ENCODE measurements at regions not wholly inside any gene's neighbourhood (a gene's known extent, or its start where the extent isn't known, plus 50 kb on each side); places are given as distances from the start of the nearest gene placed in this dataset.

DNA sequence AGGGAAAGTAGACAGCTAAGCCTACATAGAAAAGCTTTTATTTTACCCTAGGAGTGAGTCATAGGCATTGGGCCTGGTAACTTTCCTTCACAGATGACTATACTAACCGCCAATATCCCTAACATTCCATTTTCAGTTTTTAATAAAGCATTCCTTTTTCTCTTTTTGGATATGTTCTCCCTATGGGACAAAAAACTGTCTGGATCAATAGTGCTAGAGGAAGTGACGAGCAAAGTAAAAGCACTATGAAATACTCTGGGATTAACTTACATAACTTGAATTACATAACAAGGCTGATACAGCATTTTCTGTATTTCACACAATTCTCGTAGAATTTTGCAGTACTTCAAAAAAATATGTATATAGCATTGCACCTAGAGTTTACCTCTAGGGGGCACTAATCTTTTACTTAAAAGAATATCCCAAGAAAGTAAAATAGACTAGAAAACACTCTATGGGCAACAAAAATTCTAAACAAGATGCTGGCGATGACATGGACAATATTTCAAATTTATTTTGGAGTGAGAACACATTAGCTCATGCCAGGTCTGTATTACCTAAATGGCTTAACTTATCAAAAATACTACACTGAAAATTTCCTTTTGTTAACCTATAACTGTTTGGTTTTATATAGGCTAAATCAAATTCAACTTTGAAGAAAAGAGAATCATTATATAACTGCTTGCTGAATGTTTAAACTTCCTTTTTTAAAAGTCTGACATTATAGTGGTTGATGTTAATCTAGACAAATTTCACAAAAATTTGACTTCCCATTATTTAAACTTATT, 66.3 kb upstream of the DST start:
- Mint-ChIP-seq H3K27ac (ENCODE audit: low read depth, unreplicated experiment) (peak overlapping the region; percentile 53), H3K36me3 (ENCODE audit: insufficient read depth, unreplicated experiment) (peaks cover 6% of the 10 kb centered on the region), H3K9me3 (ENCODE audit: unreplicated experiment) (no peaks in the 10 kb centered on the region), H3K4me3 (ENCODE audit: unreplicated experiment) (peak overlapping the region; percentile 45), H3K27me3 (ENCODE audit: insufficient read depth, unreplicated experiment) (no peaks in the 10 kb centered on the region), H3K4me1 (ENCODE audit: insufficient read depth, unreplicated experiment) (peaks cover 31% of the 10 kb centered on the region)
- peak; percentile 59 for DNase-seq (ENCODE audit: unreplicated experiment)
- ChIA-PET POLR2A (interaction anchor here (1.0 to 11.4 kb wide), 13 partner anchors 12 to 142 kb away, joined by 3 to 192 read pairs (median 4); no protein-coding TSS in a partner anchor), CTCF (interaction anchor here (0.5 to 14.8 kb wide), 35 partner anchors 9 to 1765 kb away, joined by 3 to 404 read pairs (median 3); no protein-coding TSS in a partner anchor)
- intact Hi-C loops (cut with micrococcal nuclease): loop anchor here (1.0 to 10.0 kb wide), 4 partner anchors 48 to 246 kb away; partner anchors contain the start of gene BEND6
- TF ChIP-seq, protein P1, sequence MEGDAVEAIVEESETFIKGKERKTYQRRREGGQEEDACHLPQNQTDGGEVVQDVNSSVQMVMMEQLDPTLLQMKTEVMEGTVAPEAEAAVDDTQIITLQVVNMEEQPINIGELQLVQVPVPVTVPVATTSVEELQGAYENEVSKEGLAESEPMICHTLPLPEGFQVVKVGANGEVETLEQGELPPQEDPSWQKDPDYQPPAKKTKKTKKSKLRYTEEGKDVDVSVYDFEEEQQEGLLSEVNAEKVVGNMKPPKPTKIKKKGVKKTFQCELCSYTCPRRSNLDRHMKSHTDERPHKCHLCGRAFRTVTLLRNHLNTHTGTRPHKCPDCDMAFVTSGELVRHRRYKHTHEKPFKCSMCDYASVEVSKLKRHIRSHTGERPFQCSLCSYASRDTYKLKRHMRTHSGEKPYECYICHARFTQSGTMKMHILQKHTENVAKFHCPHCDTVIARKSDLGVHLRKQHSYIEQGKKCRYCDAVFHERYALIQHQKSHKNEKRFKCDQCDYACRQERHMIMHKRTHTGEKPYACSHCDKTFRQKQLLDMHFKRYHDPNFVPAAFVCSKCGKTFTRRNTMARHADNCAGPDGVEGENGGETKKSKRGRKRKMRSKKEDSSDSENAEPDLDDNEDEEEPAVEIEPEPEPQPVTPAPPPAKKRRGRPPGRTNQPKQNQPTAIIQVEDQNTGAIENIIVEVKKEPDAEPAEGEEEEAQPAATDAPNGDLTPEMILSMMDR (IDR thresholded peaks at IDR 0.05; ENCODE audit: unreplicated experiment): peak; percentile 24
- BruUV-seq (replicated peaks): no TSS peak

DNA sequence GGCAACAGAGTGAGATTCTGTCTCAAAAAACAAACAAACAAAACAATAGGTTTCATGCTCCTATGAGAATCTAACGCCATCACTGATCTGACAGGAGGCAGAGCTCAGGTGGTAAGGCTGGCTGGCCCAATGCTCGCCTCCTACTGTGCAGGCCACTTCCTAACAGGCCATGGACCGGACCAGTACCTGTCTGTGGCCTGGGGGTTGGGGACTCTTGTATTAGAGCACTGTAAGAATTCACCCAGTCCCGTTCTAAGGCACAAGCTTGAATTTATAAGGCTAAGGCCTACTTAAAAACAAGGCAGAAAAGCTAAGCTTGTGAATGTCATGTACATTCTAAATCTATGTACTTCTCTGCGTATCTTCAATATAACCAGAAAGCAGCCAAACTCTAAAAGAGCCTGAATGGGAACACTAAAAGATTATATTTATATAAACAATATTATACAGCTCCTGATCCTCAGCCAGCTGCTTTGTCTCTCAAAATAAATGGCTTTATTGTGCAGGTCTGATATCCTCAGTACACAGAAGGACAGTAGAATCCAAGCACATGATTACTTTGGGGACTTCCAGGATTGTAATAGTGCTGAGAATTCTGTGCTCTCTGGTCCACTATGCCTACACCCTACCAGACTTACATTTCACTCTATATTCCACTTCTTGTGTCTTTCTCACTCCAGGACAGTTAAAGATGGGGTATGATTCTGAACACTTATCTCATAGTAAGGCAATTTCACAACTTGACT, 64.5 kb upstream of the DST start:
- no TSS peak for BruUV-seq (replicated peaks)
- intact Hi-C loops (cut with micrococcal nuclease): loop anchor here (5.0 to 10.0 kb wide), 2 partner anchors 195 to 248 kb away; partner anchors contain the start of gene BEND6
- H3K9me3 Mint-ChIP-seq (ENCODE audit: unreplicated experiment): no peaks in the 10 kb centered on the region
- no peak overlapping the region for H3K4me3 Mint-ChIP-seq (ENCODE audit: unreplicated experiment)
- ChIA-PET CTCF (interaction anchor here (0.9 to 14.8 kb wide), 4 partner anchors 9 to 154 kb away, joined by 5 to 404 read pairs (median 11); no protein-coding TSS in a partner anchor), POLR2A (interaction anchor here (0.6 to 5.1 kb wide), 5 partner anchors 14 to 144 kb away, joined by 3 to 24 read pairs (median 4); no protein-coding TSS in a partner anchor)
- H3K4me1 Mint-ChIP-seq (ENCODE audit: insufficient read depth, unreplicated experiment): peaks cover 17% of the 10 kb centered on the region
- TF ChIP-seq, protein P1 (IDR thresholded peaks at IDR 0.05; ENCODE audit: unreplicated experiment): no peak
- H3K36me3 Mint-ChIP-seq (ENCODE audit: insufficient read depth, unreplicated experiment): no peaks in the 10 kb centered on the region
- H3K27me3 Mint-ChIP-seq (ENCODE audit: insufficient read depth, unreplicated experiment): no peaks in the 10 kb centered on the region
- no peak overlapping the region for H3K27ac Mint-ChIP-seq (ENCODE audit: low read depth, unreplicated experiment)
- no peak for DNase-seq (ENCODE audit: unreplicated experiment)

DNA sequence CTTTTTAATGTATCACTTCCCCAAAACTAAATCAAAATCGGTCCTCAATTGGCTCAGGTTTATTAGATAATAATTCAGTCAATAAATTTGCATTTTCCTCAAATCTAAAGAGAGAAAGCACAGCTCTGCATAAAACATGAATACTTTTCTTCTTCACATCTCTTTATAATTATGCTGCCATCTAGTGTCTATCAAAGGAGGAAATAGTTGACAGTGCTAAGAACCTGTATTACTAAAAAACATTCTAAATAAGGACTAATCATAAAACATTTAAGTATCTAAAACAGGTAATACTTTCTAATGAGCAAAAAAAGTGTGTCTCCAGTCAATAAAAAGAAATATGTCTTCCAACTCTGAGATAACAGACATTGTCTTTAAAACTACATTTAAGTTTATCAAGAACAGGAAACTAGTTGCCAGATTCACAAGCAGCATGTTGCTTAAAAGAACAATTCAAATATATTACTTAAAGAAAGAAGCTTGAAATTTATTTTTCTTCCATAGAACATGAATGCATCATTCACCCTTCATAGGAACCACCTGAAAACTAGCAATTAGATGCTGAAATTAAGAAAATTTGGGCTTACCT, 56.5 kb upstream of the DST start:
- no peak overlapping the region for H3K27ac Mint-ChIP-seq (ENCODE audit: low read depth, unreplicated experiment)
- peaks cover 17% of the 10 kb centered on the region for H3K36me3 Mint-ChIP-seq (ENCODE audit: insufficient read depth, unreplicated experiment)
- no peaks in the 10 kb centered on the region for H3K9me3 Mint-ChIP-seq (ENCODE audit: unreplicated experiment)
- intact Hi-C loops (cut with micrococcal nuclease): loop anchor here (1.0 kb wide), 1 partner anchor 62 kb away; no protein-coding TSS in a partner anchor
- TF ChIP-seq, protein P1 (IDR thresholded peaks at IDR 0.05; ENCODE audit: unreplicated experiment): peak; percentile 37
- ChIA-PET POLR2A (interaction anchor here (0.6 to 3.8 kb wide), 18 partner anchors 9 to 104 kb away, joined by 3 to 20 read pairs (median 4); partner anchors contain the start of gene DST), CTCF (interaction anchor here (0.6 to 3.7 kb wide), 25 partner anchors 9 to 479 kb away, joined by 3 to 22 read pairs (median 4); no protein-coding TSS in a partner anchor)
- no TSS peak for BruUV-seq (replicated peaks)
- H3K27me3 Mint-ChIP-seq (ENCODE audit: insufficient read depth, unreplicated experiment): no peaks in the 10 kb centered on the region
- DNase-seq (ENCODE audit: unreplicated experiment): peak; percentile 46
- no peak overlapping the region for H3K4me3 Mint-ChIP-seq (ENCODE audit: unreplicated experiment)
- peaks cover 16% of the 10 kb centered on the region for H3K4me1 Mint-ChIP-seq (ENCODE audit: insufficient read depth, unreplicated experiment)

Data from MCF 10A (cell line).